GM12874 (cell line): ENCODE measurements at regions not wholly inside any gene's neighbourhood (a gene's known extent, or its start where the extent isn't known, plus 50 kb on each side); places are given as distances from the start of the nearest gene placed in this dataset.

ENCODE experiments used
- TF ChIP-seq, protein P1 (sequence below): IDR thresholded peaks from 2 replicates; pipeline ENCODE4 v1.5.1; 2011; ENCODE audit warnings: low read depth, mild to moderate bottlenecking, control low read depth, low read length, moderate library complexity; ENCODE audit not compliant: insufficient read depth

DNA sequence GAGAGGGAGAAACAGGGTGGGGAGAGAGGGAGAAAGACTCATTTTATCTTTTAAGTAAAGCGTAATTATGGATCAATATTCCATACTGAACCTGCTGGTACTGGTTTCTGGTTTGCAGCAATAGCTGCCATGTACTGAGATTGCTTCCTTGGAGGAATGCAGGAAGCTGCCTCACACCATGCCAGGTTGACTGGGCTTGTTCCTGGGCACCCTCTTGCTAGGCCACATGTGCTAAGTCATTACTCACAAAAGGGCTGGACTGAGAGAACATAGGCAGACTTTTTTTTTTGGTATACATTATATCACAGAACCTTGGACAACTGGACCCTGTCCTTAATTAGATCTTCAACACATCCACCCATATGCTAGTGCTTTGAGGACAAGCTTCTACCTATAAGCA, 193.4 kb downstream of the ZNF621 start:
- TF ChIP-seq, protein P1, sequence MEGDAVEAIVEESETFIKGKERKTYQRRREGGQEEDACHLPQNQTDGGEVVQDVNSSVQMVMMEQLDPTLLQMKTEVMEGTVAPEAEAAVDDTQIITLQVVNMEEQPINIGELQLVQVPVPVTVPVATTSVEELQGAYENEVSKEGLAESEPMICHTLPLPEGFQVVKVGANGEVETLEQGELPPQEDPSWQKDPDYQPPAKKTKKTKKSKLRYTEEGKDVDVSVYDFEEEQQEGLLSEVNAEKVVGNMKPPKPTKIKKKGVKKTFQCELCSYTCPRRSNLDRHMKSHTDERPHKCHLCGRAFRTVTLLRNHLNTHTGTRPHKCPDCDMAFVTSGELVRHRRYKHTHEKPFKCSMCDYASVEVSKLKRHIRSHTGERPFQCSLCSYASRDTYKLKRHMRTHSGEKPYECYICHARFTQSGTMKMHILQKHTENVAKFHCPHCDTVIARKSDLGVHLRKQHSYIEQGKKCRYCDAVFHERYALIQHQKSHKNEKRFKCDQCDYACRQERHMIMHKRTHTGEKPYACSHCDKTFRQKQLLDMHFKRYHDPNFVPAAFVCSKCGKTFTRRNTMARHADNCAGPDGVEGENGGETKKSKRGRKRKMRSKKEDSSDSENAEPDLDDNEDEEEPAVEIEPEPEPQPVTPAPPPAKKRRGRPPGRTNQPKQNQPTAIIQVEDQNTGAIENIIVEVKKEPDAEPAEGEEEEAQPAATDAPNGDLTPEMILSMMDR, result no peak

DNA sequence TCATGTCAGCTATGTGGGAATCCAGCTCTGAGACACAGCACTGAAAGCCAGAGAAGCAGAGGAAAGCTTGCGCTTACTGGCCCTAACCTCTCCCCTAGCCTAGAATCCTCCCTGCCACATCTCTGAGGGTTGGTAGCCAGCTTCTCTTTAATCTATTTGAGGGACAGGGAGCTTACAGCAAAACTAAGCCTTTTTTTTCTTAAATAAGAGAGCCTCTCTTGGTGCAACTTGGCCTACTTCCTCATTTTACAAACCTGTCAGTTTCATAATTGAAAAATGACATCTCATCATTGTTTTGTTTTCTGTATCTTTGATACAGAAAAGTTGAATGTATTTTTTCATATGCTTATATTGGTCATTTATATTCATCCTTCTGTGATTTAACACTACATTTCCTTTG, 193.9 kb downstream of the ZNF621 start:
- TF ChIP-seq, protein P1, result no peak

DNA sequence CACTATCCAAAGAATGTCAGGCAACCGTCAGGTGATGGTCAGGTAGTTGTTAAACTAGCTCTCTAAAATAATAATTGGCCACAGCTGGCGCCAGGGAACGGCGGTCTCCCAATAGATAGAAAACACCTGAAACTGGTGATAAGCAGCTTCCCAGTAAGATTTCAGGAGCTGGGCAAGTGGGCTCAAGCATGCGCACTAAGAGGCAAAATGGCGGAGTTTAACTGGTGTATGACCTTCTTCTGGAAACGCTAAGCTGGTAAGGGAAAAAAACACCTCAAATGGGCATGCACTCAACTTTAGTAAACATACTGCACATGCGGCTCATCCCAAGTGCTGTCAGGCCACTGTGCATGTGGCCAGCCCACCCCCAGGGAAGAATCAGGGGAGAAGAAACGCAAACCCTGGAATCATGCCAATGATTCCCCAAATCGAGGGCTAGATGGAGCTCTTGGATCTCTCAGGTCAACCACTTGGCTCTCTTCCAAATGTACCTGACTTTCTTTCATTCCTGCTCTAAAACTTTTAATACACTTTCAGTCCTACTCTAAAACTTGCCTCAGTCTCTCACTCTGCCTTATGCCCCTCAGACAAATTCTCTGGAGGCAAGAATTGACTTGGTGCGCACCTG, 195.0 kb downstream of the ZNF621 start:
- TF ChIP-seq, protein P1, result no peak

DNA sequence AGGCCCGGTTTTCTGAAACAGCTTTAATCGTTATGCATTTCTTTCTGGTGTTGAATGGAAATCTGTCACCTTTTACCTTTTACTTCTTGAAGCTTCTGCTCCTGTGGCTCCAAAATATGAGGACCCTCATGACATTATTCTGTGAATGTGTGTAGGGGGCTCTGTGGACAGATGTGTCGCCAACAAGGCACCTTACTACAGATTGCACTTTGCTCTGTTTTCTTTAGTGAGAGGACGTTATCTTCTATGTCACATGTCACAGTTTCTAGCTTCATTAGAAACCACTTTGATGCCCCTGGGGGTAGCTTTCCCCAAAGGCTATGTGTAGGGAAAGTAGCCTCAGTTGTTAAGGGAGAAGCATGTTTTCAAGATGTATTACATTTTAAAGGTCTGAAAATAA, 195.6 kb downstream of the ZNF621 start:
- TF ChIP-seq, protein P1, result no peak

DNA sequence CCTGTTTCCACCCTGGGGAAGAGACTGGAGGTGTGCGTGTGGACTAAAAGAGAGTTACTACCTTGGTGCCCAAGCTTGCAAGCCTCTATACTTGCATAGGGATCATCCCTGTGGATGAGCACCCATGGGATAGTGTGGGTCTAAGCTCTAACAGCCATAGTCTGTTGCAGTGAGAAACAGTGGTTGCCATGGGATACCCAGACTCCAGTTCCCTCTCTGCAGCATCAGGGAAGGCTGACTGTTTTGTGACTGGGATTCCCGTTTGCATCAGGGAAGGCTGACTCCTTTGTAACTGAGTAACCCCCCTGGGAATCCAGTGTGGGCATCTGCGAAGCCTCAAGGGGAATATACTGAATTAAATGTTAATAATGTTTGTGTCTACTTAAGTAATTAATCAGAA, 196.1 kb downstream of the ZNF621 start:
- TF ChIP-seq, protein P1, result no peak

DNA sequence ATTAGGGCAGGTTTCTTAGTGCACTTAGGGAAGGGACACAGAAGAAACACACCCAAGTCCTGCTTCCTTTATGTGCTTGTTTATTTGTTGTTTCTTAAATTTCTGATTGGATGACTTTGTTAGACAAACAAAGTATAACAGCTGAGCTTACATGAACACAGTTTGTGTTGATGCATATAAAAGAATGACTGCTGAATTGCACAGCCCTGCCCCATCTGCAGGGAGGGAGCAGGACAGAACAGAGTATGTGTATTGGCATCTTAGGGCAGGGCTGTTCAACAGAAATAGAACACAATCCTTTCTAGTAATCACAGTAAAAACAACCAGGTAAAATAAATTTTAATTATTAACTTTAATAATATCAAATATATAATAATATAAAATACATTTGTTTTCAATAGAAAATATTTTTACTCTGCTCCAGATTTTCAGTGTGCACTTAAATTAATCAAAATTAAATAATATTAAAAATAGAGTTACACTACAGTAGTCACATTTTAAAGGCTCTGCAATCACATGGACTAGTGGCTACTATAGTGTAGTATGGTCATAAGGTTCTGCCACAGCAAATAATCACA, 198.4 kb downstream of the ZNF621 start:
- TF ChIP-seq, protein P1, result no peak

DNA sequence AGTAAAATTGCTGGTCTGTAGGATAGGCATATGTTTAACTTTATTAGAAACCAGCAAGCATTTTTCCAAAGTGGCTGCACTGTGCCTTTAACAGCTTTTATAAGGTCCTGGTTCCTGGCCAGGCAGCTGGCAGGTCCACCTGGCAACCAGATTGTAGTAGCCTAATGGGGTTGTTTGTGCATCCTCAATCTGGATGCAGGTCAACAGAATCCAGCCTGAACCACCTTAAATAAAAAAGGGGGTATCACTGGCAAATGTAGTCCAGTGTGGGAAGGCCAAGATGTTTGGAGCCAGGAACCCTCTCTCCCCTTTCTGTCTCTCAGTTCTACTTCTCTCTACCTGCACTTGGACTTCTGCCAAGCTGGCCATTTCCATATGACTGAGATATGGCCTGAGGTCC, 200.3 kb downstream of the ZNF621 start:
- TF ChIP-seq, protein P1, result no peak
